NB4 (cell line): ENCODE measurements at regions not wholly inside any gene's neighbourhood (a gene's known extent, or its start where the extent isn't known, plus 50 kb on each side); places are given as distances from the start of the nearest gene placed in this dataset.

Experiments used
- CTCF ChIP-seq: IDR thresholded peaks from one replicate; pipeline ENCODE4 v1.5.1; 2012; ENCODE audit warnings: low read depth, low read length
- MYC ChIP-seq: IDR thresholded peaks from 2 replicates; pipeline ENCODE4 v1.6.1; 2011; ENCODE audit warnings: low read depth, low read length
- POLR2A ChIP-seq: IDR thresholded peaks from 2 replicates; pipeline ENCODE4 v1.6.1; 2011; ENCODE audit warnings: mild to moderate bottlenecking; ENCODE audit not compliant: insufficient read length; ENCODE audit errors: extremely low read depth
- TF ChIP-seq, protein P1 (sequence below): IDR thresholded peaks from 2 replicates; pipeline ENCODE4 v1.6.1; 2011; ENCODE audit warnings: low read depth, low read length

DNA sequence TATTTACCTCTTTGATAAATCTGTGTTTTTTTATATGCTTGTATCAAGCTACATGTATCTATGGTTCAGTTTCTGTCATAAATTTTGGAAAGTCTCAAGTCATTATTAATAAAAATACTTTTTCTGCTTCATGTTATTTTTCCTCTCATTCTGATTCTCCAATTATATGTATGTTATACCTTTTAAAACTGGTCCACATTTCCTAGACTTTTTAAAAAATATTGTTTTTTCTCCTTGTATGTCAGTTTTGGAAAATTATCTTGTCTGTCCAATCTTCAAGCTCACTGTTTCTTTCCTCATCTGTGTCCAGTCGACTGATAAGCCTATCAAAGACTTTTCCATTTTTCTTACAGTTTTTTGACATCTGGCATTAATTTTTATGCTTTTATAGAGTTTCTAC, 253.4 kb downstream of the ASXL3 start:
- TF ChIP-seq CTCF (no peak), POLR2A (no peak), MYC (no peak)
- TF ChIP-seq, protein P1, sequence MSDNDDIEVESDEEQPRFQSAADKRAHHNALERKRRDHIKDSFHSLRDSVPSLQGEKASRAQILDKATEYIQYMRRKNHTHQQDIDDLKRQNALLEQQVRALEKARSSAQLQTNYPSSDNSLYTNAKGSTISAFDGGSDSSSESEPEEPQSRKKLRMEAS: no peak
